ENCODE measurements at regions not wholly inside any gene's neighbourhood (a gene's known extent, or its start where the extent isn't known, plus 50 kb on each side); places are given as distances from the start of the nearest gene placed in this dataset.
"Not testable (repeated sequence)": the region's sequence is repeated elsewhere in the genome, so short reads cannot be mapped to it uniquely, and the experiment has no call there.

- H3K27ac ChIP-seq: no peak overlapping the region
- no peak for TF ChIP-seq CTCF (conservative IDR thresholded peaks at IDR 0.05)
Measured at GRCh38 chr1:112093372-112093694, 103.9 kb upstream of the KCND3 start.

DNA sequence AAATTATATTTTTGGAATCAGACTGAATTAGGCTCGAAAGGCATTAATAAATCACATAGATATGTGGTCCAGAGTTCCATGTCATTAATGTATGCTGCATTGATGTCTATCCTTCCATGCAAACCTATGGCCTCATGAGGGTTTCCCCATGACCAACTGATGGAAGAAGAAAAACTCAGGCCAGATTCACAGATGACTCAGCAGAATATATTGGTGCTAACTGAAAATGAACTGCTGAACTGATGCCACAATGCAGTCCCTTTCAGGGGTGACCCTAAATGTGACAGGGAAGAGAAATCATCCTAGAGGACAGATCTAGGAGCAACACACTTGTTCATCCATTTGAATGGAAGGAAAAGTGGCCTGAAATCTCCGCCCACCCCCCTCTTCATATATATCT, 110.5 kb upstream of the KCND3 start:
- TF ChIP-seq CTCF (conservative IDR thresholded peaks at IDR 0.05): no peak

DNA sequence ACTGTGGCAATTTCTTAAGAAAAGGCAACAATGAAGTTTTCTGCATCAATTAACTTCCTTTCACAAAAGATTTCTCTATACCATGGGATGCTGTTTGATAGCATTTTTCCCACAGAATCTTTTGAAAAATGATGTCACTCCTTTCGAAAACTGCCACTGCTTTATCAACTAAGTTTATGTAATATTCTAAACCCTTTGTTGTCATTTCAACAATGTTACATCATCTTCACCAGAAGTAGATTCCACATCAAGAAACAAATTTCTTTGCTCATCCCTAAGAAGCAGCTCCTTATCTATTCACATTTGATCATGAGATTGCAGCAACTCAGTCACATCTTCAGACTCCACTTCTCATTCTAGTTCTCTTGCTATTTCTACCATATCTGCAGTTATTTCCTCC, 116.1 kb upstream of the KCND3 start:
- TF ChIP-seq CTCF (conservative IDR thresholded peaks at IDR 0.05): no peak
- H3K27ac ChIP-seq: no peak overlapping the region

More for the DNA sequence above, 110.5 kb upstream of the KCND3 start:
- no peak overlapping the region for H3K27ac ChIP-seq

DNA sequence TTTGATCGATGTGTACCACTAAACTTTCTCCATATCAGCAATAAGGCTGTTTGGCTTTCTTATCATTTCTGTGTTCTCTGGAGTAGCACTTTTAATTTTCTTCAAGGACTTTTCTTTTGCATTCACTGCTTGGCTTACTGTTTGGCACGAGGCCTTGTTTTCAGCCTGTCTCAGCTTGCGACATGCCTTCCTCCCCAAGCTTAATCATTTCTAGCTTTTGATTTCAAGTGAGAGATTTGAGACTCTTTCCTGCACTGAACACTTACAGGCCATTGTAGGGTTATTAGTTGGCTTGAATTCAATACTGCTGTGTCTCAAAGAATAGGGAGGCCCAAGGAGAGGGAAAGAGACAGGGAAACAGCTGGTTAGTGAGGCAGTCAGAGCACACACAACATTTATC, 120.6 kb upstream of the KCND3 start:
- no peak overlapping the region for H3K27ac ChIP-seq
- no peak for TF ChIP-seq CTCF (conservative IDR thresholded peaks at IDR 0.05)

GRCh38 chr1:112111734-112112133, 122.3 kb upstream of the KCND3 start:
- no peak for TF ChIP-seq CTCF (conservative IDR thresholded peaks at IDR 0.05)
- no peak overlapping the region for H3K27ac ChIP-seq

DNA sequence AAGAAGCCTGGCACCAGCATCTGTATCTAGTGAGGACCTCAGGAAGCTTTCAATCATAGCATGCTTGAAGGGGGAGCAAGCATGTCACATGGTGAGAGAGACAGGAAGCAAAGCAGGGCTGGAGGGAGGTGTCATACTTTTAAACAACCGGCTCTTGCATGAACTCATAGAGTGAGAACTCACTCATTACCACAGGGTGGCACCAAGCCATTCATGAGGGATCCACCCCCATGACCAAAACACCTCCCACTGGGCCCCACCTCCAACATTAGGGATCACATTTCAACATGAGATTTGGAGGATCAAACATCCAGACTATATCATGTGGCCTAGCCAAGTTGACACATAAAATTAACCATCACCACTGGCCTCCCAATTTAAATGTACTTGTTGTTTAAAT, 125.1 kb upstream of the KCND3 start:
- TF ChIP-seq CTCF (conservative IDR thresholded peaks at IDR 0.05): no peak
- no peak overlapping the region for H3K27ac ChIP-seq

DNA sequence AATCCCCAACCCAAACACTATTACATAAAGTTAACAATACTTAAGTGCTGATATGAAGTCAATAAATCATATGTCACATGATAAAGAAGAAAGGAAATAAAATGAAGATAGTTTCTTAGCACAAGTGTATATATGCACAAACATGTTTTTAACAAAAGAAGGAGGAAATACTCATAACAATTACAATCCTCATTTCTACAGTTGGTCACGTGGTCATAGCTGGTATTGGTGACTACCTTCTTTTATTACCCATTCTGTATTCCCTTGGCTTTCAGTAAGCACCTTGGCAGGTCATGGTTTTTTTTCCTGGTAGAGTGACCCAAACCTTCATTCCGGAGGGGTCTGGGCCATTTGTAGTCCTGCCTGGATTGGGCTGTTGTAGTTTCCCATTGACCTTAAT, 137.1 kb upstream of the KCND3 start:
- TF ChIP-seq CTCF (conservative IDR thresholded peaks at IDR 0.05): no peak
- H3K27ac ChIP-seq: no peak overlapping the region

- H3K27ac ChIP-seq: not testable (repeated sequence)
Measured at GRCh38 chr1:112127606-112128005, 138.1 kb upstream of the KCND3 start.
